Trophoblast cell (in vitro differentiated cells and primary cell): ENCODE measurements at regions not wholly inside any gene's neighbourhood (a gene's known extent, or its start where the extent isn't known, plus 50 kb on each side); places are given as distances from the start of the nearest gene placed in this dataset.
A peak's percentile ranks its signal among the peaks of the same experiment; 100 is the strongest.

ENCODE experiments used
- DNase-seq, 2 donors: peaks; one replicate each; pipeline ENCODE4 v3.0.0-alpha.2; 2016
- H2AFZ ChIP-seq: 2 replicates; pipeline ENCODE4 v1.6.1; 2013; ENCODE audit warnings: low read length, moderate library complexity, mild to moderate bottlenecking; ENCODE audit not compliant: insufficient read depth, poor library complexity
- H2AK5ac ChIP-seq: 2 replicates; pipeline ENCODE4 v1.6.1; 2013; ENCODE audit warnings: mild to moderate bottlenecking, low read length
- H2BK120ac ChIP-seq: 2 replicates; pipeline ENCODE4 v1.6.1; 2013; ENCODE audit warnings: low read length, mild to moderate bottlenecking, moderate library complexity; ENCODE audit not compliant: insufficient read depth, poor library complexity
- H2BK12ac ChIP-seq: 2 replicates; pipeline ENCODE4 v1.6.1; 2013; ENCODE audit warnings: mild to moderate bottlenecking, low read length, moderate library complexity
- H2BK5ac ChIP-seq: 2 replicates; pipeline ENCODE4 v1.6.1; 2013; ENCODE audit warnings: low read length, low read depth, moderate library complexity, mild to moderate bottlenecking; ENCODE audit not compliant: poor library complexity
- H3K14ac ChIP-seq: 2 replicates; pipeline ENCODE4 v1.6.1; 2013; ENCODE audit warnings: mild to moderate bottlenecking, low read length
- H3K18ac ChIP-seq: 2 replicates; pipeline ENCODE4 v1.6.1; 2013; ENCODE audit warnings: mild to moderate bottlenecking, low read length
- H3K23ac ChIP-seq: 2 replicates; pipeline ENCODE4 v1.6.1; 2013; ENCODE audit warnings: low read length
- H3K27ac ChIP-seq: 2 replicates; pipeline ENCODE4 v1.5.1; 2013; ENCODE audit warnings: low read depth, mild to moderate bottlenecking, inconsistent platforms, low read length, moderate library complexity
- H3K27me3 ChIP-seq: 2 replicates; pipeline ENCODE4 v1.6.1; 2013; ENCODE audit warnings: inconsistent platforms, mild to moderate bottlenecking, low read length, moderate library complexity; ENCODE audit not compliant: insufficient read depth
- H3K36me3 ChIP-seq, 2 experiments: 1 replicate in 1 of 2; 2 replicates in 1 of 2; pipeline ENCODE4 v1.6.1; 2013; ENCODE audit warnings: low read length in 2 of 2, mild to moderate bottlenecking in 2 of 2, moderate library complexity in 1 of 2; ENCODE audit not compliant: insufficient read depth in 2 of 2, control insufficient read depth in 1 of 2
- H3K4ac ChIP-seq: 2 replicates; pipeline ENCODE4 v1.6.1; 2013; ENCODE audit warnings: low read depth, mild to moderate bottlenecking, low read length, moderate library complexity
- H3K4me1 ChIP-seq, 2 experiments: 1 replicate in 1 of 2; 2 replicates in 1 of 2; pipeline ENCODE4 v1.6.1; 2013; ENCODE audit warnings: low read length in 2 of 2, mild to moderate bottlenecking in 2 of 2, moderate library complexity in 1 of 2; ENCODE audit not compliant: insufficient read depth in 2 of 2, control insufficient read depth in 1 of 2
- H3K4me2 ChIP-seq: 2 replicates; pipeline ENCODE4 v1.6.1; 2013; ENCODE audit warnings: inconsistent platforms, mild to moderate bottlenecking, low read length, moderate library complexity
- H3K4me3 ChIP-seq: 2 replicates; pipeline ENCODE4 v1.5.1; 2013; ENCODE audit warnings: mild to moderate bottlenecking, low read depth, low read length, inconsistent platforms
- H3K79me1 ChIP-seq: one replicate; pipeline ENCODE4 v1.6.1; 2013; ENCODE audit warnings: low read length
- H3K79me2 ChIP-seq: 2 replicates; pipeline ENCODE4 v1.6.1; 2013; ENCODE audit warnings: low read length, mild to moderate bottlenecking; ENCODE audit not compliant: control insufficient read depth, insufficient read depth, poor library complexity
- H3K9ac ChIP-seq: 2 replicates; pipeline ENCODE4 v1.6.1; 2013; ENCODE audit warnings: mild to moderate bottlenecking, low read length
- H3K9me3 ChIP-seq: 2 replicates; pipeline ENCODE4 v1.6.1; 2013; ENCODE audit warnings: low read depth, mild to moderate bottlenecking, control low read depth, inconsistent platforms, low read length; ENCODE audit not compliant: insufficient read depth
- H4K12ac ChIP-seq: 2 replicates; pipeline ENCODE4 v1.6.1; 2013; ENCODE audit warnings: low read depth, mild to moderate bottlenecking, low read length, moderate library complexity
- H4K8ac ChIP-seq: 2 replicates; pipeline ENCODE4 v1.6.1; 2013; ENCODE audit warnings: low read depth, mild to moderate bottlenecking, low read length, moderate library complexity
- H4K91ac ChIP-seq: one replicate; pipeline ENCODE4 v1.6.1; 2013; ENCODE audit warnings: low read depth, mild to moderate bottlenecking, low read length, moderate library complexity
- WGBS: extraction: QIAGEN DNeasy Blood & Tissue Kit; methylation state at CpG from one replicate; pipeline ENCODE4 v1.1.7; 2013; ENCODE audit warnings: missing lambda C conversion rate; ENCODE audit not compliant: insufficient read length, insufficient coverage; ENCODE audit errors: extremely low coverage; 5-methylcytosine and 5-hydroxymethylcytosine counted together

DNA sequence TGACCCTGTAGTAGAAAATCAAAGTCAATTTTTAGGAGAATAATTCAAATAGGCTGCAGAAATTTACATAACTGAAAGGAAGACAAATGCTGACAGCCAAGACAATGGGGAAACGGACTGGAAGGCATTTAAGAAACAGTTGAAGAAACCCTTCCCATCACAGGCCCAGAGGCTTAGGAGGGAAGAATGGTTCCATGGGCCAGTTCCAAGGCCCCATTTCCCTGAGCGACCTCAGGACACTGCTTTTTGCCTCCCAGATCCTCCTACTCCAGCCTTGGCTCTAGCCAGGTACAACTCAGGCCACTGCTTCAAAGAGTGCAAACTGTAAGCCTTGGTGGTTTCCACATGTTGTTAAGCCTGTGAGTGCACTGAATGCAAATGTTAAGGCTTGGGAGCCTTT lies 184.1 kb upstream of the SGCD start:
- no peak overlapping the region for H4K12ac ChIP-seq
- H3K4me1 ChIP-seq, result no peaks in the 10 kb centered on the region
- H3K79me2 ChIP-seq, result no peaks in the 10 kb centered on the region
- H3K4me2 ChIP-seq, result no peak overlapping the region
- H3K14ac ChIP-seq, result no peak overlapping the region
- H2AK5ac ChIP-seq, result no peak overlapping the region
- H3K79me1 ChIP-seq, result no peaks in the 10 kb centered on the region
- H2BK120ac ChIP-seq, result no peak overlapping the region
- H3K23ac ChIP-seq, result no peak overlapping the region
- H3K9ac ChIP-seq, result no peak overlapping the region
- H3K27me3 ChIP-seq, result no peaks in the 10 kb centered on the region
- no peak overlapping the region for H3K4me3 ChIP-seq
- H4K8ac ChIP-seq, result no peak overlapping the region
- peaks cover 2% of the 10 kb centered on the region for H3K9me3 ChIP-seq
- no peak for DNase-seq
- H3K36me3 ChIP-seq, result no peaks in the 10 kb centered on the region
- no peak overlapping the region for H3K18ac ChIP-seq
- H3K4ac ChIP-seq, result no peak overlapping the region
- WGBS, result no CpG with 5 or more reads among the region's 2 CpGs
- no peak overlapping the region for H2AFZ ChIP-seq
- no peak overlapping the region for H2BK12ac ChIP-seq
- no peak overlapping the region for H4K91ac ChIP-seq
- H3K27ac ChIP-seq, result no peak overlapping the region
- H2BK5ac ChIP-seq, result no peak overlapping the region

DNA sequence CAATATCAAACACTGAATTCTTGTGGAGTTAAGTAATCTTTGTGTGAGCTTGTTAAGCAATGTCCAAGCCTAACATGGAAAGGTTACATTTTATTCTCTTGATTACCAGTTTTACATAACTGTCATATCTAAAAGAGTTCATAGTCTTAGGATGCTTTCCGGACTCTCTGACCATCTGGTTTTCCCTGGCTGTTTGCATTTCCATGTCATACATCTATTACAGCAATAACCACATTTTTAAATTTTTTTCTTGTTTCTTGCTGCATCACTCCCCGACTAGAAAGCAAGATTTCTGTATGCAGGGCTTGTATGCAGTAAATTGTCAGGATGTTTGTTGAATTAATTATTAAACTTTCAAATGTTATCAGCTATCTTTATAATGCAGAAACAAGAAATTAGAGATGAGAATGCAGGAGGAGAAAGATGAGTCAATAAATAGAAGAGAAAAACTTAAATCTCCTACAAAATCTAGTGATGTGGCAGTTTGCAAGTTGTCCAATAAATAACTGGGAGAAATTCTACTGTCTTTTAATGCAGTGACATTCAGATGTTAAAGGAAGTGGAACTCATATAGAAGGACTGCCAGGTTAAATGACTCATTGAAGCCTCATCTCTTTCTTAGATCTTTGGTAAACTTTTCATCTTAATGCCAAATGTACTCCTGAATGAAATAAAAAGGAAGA lies 179.6 kb upstream of the SGCD start:
- H3K36me3 ChIP-seq, result no peaks in the 10 kb centered on the region
- H3K23ac ChIP-seq, result no peak overlapping the region
- H3K27ac ChIP-seq, result no peak overlapping the region
- no peak overlapping the region for H3K9ac ChIP-seq
- H4K91ac ChIP-seq, result no peak overlapping the region
- H4K12ac ChIP-seq, result no peak overlapping the region
- no peaks in the 10 kb centered on the region for H3K4me1 ChIP-seq
- no peak overlapping the region for H3K18ac ChIP-seq
- H3K79me1 ChIP-seq, result no peaks in the 10 kb centered on the region
- no peak overlapping the region for H2BK120ac ChIP-seq
- H3K4me3 ChIP-seq, result no peak overlapping the region
- H4K8ac ChIP-seq, result no peak overlapping the region
- H3K27me3 ChIP-seq, result no peaks in the 10 kb centered on the region
- no peak overlapping the region for H2BK12ac ChIP-seq
- no peak overlapping the region for H3K4me2 ChIP-seq
- H2AFZ ChIP-seq, result no peak overlapping the region
- H3K9me3 ChIP-seq, result peaks cover 2% of the 10 kb centered on the region
- no peaks in the 10 kb centered on the region for H3K79me2 ChIP-seq
- DNase-seq, result peak in 1 of 2 donors; percentile 26
- no peak overlapping the region for H2BK5ac ChIP-seq
- H3K14ac ChIP-seq, result no peak overlapping the region
- WGBS, result no CpG with 5 or more reads among the region's 2 CpGs
- no peak overlapping the region for H2AK5ac ChIP-seq
- H3K4ac ChIP-seq, result no peak overlapping the region

GRCh38 chr5:156147944-156148285 lies 179.0 kb upstream of the SGCD start:
- Histone ChIP-seq H3K27ac (no peak overlapping the region), H3K4me3 (no peak overlapping the region), H3K4me2 (no peak overlapping the region), H3K9ac (no peak overlapping the region), H3K36me3 (no peaks in the 10 kb centered on the region), H2BK12ac (no peak overlapping the region), H3K23ac (no peak overlapping the region), H2AFZ (no peak overlapping the region), H3K4me1 (no peaks in the 10 kb centered on the region), H3K18ac (no peak overlapping the region), H3K4ac (no peak overlapping the region), H4K8ac (no peak overlapping the region), H3K79me2 (no peaks in the 10 kb centered on the region), H4K12ac (no peak overlapping the region), H3K9me3 (peaks cover 2% of the 10 kb centered on the region), H2BK5ac (no peak overlapping the region), H3K79me1 (no peaks in the 10 kb centered on the region), H3K27me3 (no peaks in the 10 kb centered on the region), H2AK5ac (no peak overlapping the region), H4K91ac (no peak overlapping the region), H2BK120ac (no peak overlapping the region), H3K14ac (no peak overlapping the region)
- no peak for DNase-seq
- no CpG with 5 or more reads among the region's 1 CpG for WGBS

DNA sequence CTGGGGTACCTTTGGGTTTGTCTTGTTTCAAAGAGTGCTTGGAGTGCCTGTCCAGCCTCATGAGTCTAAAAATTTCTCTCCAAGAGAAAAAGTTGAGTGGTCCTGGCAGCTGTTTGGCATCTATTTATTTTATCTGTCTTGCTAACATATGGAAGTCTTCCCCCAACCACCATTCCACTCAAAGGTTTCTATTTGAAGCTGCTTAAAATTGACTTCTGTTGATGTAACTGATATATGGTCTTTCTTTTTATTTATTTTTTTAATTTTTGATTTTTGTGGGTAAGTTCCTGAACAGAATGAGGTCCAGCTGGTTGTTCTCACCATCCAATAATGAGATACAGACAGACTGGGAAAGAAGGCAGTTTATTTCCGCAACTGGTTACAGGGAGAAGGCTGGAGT lies 178.7 kb upstream of the SGCD start:
- Histone ChIP-seq H3K4me2 (no peak overlapping the region), H3K79me2 (no peaks in the 10 kb centered on the region), H2BK5ac (no peak overlapping the region), H3K9ac (no peak overlapping the region), H4K12ac (no peak overlapping the region), H2AFZ (no peak overlapping the region), H2BK120ac (no peak overlapping the region), H4K91ac (no peak overlapping the region), H3K4ac (no peak overlapping the region), H3K4me1 (no peaks in the 10 kb centered on the region), H3K18ac (no peak overlapping the region), H4K8ac (no peak overlapping the region), H3K23ac (no peak overlapping the region), H2AK5ac (no peak overlapping the region), H3K79me1 (no peaks in the 10 kb centered on the region), H3K9me3 (peaks cover 2% of the 10 kb centered on the region), H3K36me3 (no peaks in the 10 kb centered on the region), H3K27me3 (no peaks in the 10 kb centered on the region), H3K14ac (no peak overlapping the region), H2BK12ac (no peak overlapping the region), H3K27ac (no peak overlapping the region), H3K4me3 (no peak overlapping the region)
- WGBS, result no CpG with 5 or more reads among the region's 1 CpG
- no peak for DNase-seq
